SH-SY5Y (cell line): ENCODE measurements at regions not wholly inside any gene's neighbourhood (a gene's known extent, or its start where the extent isn't known, plus 50 kb on each side); places are given as distances from the start of the nearest gene placed in this dataset.

Experiments used
- GATA2 ChIP-seq: IDR thresholded peaks from 2 replicates; pipeline ENCODE4 v1.6.1; 2011; ENCODE audit warnings: mild to moderate bottlenecking, low read depth, low read length
- GATA3 ChIP-seq: IDR thresholded peaks from 2 replicates; pipeline ENCODE4 v1.6.1; 2011; ENCODE audit warnings: low read depth, mild to moderate bottlenecking, low read length, moderate library complexity

DNA sequence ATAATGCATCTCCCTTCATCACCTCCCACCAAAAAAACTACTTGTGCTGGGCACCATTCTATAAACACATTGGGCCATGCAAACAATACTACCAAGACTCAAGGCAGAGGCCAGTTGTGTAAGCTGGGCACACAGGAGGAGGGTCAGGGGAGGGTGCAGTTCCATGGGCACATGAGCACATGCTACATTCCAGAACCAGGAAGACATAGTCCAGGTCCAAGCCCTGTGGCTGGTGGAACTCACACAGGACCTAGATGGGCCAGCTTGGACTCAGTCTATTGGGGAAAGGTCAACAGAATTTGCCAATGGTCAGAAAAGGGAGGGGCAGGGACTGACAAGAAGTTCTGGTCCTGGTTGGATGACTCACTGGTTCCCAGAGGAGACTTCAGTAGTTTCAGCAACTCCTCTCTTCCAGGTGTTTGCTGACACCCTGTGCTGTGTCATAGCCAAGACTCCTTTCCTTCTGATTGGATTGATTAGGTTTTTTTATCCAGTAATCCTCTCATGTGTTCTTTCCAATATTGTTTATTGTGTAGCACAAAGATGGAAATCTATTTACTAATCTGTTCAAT, 249.7 kb downstream of the C1orf94 start:
- TF ChIP-seq GATA3 = no peak
- no peak for TF ChIP-seq GATA2
